HG02981 (cell line): ENCODE measurements at regions not wholly inside any gene's neighbourhood (a gene's known extent, or its start where the extent isn't known, plus 50 kb on each side); places are given as distances from the start of the nearest gene placed in this dataset.
"Not testable (repeated sequence)": the region's sequence is repeated elsewhere in the genome, so short reads cannot be mapped to it uniquely, and the experiment has no call there.

Experiments
- ATAC-seq: cut with Tn5 transposase; IDR thresholded peaks from one replicate; pipeline ENCODE4 v1.9.1; 2021; ENCODE audit warnings: mild to moderate bottlenecking, moderate library complexity; ENCODE audit not compliant: unreplicated experiment

GRCh38 chr7:81233208-81233940 lies 314.5 kb upstream of the SEMA3C start:
- ATAC-seq: no peak

- ATAC-seq: no peak
Observed at GRCh38 chr7:81232084-81232799, 313.4 kb upstream of the SEMA3C start.

GRCh38 chr7:81231301-81231838 lies 312.5 kb upstream of the SEMA3C start:
- no peak for ATAC-seq

- ATAC-seq: no peak
Observed at GRCh38 chr7:81226234-81226633, 307.4 kb upstream of the SEMA3C start.

- not testable (repeated sequence) for ATAC-seq
Observed at GRCh38 chr7:81222692-81223091, 303.8 kb upstream of the SEMA3C start.

GRCh38 chr7:81221527-81222217 lies 302.8 kb upstream of the SEMA3C start:
- no peak for ATAC-seq

GRCh38 chr7:81218480-81219106 lies 299.7 kb upstream of the SEMA3C start:
- ATAC-seq: no peak

- no peak for ATAC-seq
Observed at GRCh38 chr7:81213394-81213793, 294.5 kb upstream of the SEMA3C start.

- no peak for ATAC-seq
Observed at GRCh38 chr7:81211934-81212320, 293.1 kb upstream of the SEMA3C start.

- ATAC-seq: no peak
Observed at GRCh38 chr7:81211204-81211933, 292.5 kb upstream of the SEMA3C start.

- ATAC-seq: no peak
Observed at GRCh38 chr7:81210137-81211064, 291.6 kb upstream of the SEMA3C start.

- no peak for ATAC-seq
Observed at GRCh38 chr7:81209059-81209458, 290.2 kb upstream of the SEMA3C start.

- ATAC-seq: no peak
Observed at GRCh38 chr7:81207801-81208200, 288.9 kb upstream of the SEMA3C start.

GRCh38 chr7:81206667-81207360 lies 288.0 kb upstream of the SEMA3C start:
- no peak for ATAC-seq

GRCh38 chr7:81206217-81206616 lies 287.4 kb upstream of the SEMA3C start:
- no peak for ATAC-seq

GRCh38 chr7:81201188-81201587 lies 282.3 kb upstream of the SEMA3C start:
- no peak for ATAC-seq

GRCh38 chr7:81198766-81199165 lies 279.9 kb upstream of the SEMA3C start:
- ATAC-seq: no peak

GRCh38 chr7:81197266-81197665 lies 278.4 kb upstream of the SEMA3C start:
- ATAC-seq: no peak

- no peak for ATAC-seq
Observed at GRCh38 chr7:81195033-81195432, 276.2 kb upstream of the SEMA3C start.
